Testis (tissue), 2 donors: ENCODE measurements at regions not wholly inside any gene's neighbourhood (a gene's known extent, or its start where the extent isn't known, plus 50 kb on each side); places are given as distances from the start of the nearest gene placed in this dataset.

Experiments used
- POLR2A ChIP-seq: fragments of 450-650 bp; IDR thresholded peaks from one replicate; pipeline ENCODE4 v1.6.1; 2017; ENCODE audit warnings: antibody characterized with exemption, mild to moderate bottlenecking, moderate library complexity
- TF ChIP-seq, protein P1 (sequence below), 3 experiments: fragments of 450-650 bp in 2 of 3; fragments of 200-600 bp in 1 of 3; sonication (generic) in 1 of 3; IDR thresholded peaks; one replicate each; pipeline ENCODE4 v1.5.1; 2016 to 2019; ENCODE audit warnings: antibody characterized with exemption in 3 of 3, mild to moderate bottlenecking in 2 of 3, moderate library complexity in 1 of 3

GRCh38 chr6:165753506-165753905 is 90.5 kb upstream of the PDE10A start:
- TF ChIP-seq, protein P1, sequence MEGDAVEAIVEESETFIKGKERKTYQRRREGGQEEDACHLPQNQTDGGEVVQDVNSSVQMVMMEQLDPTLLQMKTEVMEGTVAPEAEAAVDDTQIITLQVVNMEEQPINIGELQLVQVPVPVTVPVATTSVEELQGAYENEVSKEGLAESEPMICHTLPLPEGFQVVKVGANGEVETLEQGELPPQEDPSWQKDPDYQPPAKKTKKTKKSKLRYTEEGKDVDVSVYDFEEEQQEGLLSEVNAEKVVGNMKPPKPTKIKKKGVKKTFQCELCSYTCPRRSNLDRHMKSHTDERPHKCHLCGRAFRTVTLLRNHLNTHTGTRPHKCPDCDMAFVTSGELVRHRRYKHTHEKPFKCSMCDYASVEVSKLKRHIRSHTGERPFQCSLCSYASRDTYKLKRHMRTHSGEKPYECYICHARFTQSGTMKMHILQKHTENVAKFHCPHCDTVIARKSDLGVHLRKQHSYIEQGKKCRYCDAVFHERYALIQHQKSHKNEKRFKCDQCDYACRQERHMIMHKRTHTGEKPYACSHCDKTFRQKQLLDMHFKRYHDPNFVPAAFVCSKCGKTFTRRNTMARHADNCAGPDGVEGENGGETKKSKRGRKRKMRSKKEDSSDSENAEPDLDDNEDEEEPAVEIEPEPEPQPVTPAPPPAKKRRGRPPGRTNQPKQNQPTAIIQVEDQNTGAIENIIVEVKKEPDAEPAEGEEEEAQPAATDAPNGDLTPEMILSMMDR (IDR thresholded peaks at IDR 0.05): no peak
- TF ChIP-seq POLR2A: no peak
